ENCODE measurements at regions not wholly inside any gene's neighbourhood (a gene's known extent, or its start where the extent isn't known, plus 50 kb on each side); places are given as distances from the start of the nearest gene placed in this dataset.

- BruUV-seq (replicated peaks), result no TSS peak
- no peak overlapping the region for H3K27ac Mint-ChIP-seq (ENCODE audit: low read depth, unreplicated experiment)
- no peak for DNase-seq (ENCODE audit: unreplicated experiment)
- intact Hi-C loops (cut with micrococcal nuclease), result no loop called here
- no peak overlapping the region for H3K4me3 Mint-ChIP-seq (ENCODE audit: unreplicated experiment)
- TF ChIP-seq CTCF (IDR thresholded peaks at IDR 0.05; ENCODE audit: unreplicated experiment), result no peak
- ChIA-PET CTCF (no interaction called here), POLR2A (no interaction called here)
- peaks cover 5% of the 10 kb centered on the region for H3K4me1 Mint-ChIP-seq (ENCODE audit: insufficient read depth, unreplicated experiment)
- no peaks in the 10 kb centered on the region for H3K27me3 Mint-ChIP-seq (ENCODE audit: insufficient read depth, unreplicated experiment)
- no peaks in the 10 kb centered on the region for H3K36me3 Mint-ChIP-seq (ENCODE audit: insufficient read depth, unreplicated experiment)
- H3K9me3 Mint-ChIP-seq (ENCODE audit: unreplicated experiment), result peaks cover 26% of the 10 kb centered on the region
These were observed 1032.2 kb upstream of the SEL1L start for GRCh38 chr14:82565825-82566224.

GRCh38 chr14:82587226-82587625 is 1053.6 kb upstream of the SEL1L start:
- Mint-ChIP-seq H3K9me3 (ENCODE audit: unreplicated experiment) (no peaks in the 10 kb centered on the region), H3K4me1 (ENCODE audit: insufficient read depth, unreplicated experiment) (no peaks in the 10 kb centered on the region), H3K4me3 (ENCODE audit: unreplicated experiment) (no peak overlapping the region), H3K27me3 (ENCODE audit: insufficient read depth, unreplicated experiment) (no peaks in the 10 kb centered on the region), H3K27ac (ENCODE audit: low read depth, unreplicated experiment) (no peak overlapping the region), H3K36me3 (ENCODE audit: insufficient read depth, unreplicated experiment) (no peaks in the 10 kb centered on the region)
- no TSS peak for BruUV-seq (replicated peaks)
- DNase-seq (ENCODE audit: unreplicated experiment), result no peak
- ChIA-PET CTCF (no interaction called here), POLR2A (interaction anchor here (0.6 kb wide), 1 partner anchor 23 kb away, joined by 3 read pairs; no protein-coding TSS in a partner anchor)
- TF ChIP-seq CTCF (IDR thresholded peaks at IDR 0.05; ENCODE audit: unreplicated experiment), result no peak
- intact Hi-C loops (cut with micrococcal nuclease), result no loop called here

GRCh38 chr14:82595466-82595865 is 1061.8 kb upstream of the SEL1L start:
- no peak overlapping the region for H3K27ac Mint-ChIP-seq (ENCODE audit: low read depth, unreplicated experiment)
- no TSS peak for BruUV-seq (replicated peaks)
- intact Hi-C loops (cut with micrococcal nuclease), result no loop called here
- ChIA-PET POLR2A (no interaction called here), CTCF (interaction anchor here (0.6 kb wide), 1 partner anchor 707 kb away, joined by 3 read pairs; no protein-coding TSS in a partner anchor)
- no peaks in the 10 kb centered on the region for H3K27me3 Mint-ChIP-seq (ENCODE audit: insufficient read depth, unreplicated experiment)
- no peak for DNase-seq (ENCODE audit: unreplicated experiment)
- TF ChIP-seq CTCF (IDR thresholded peaks at IDR 0.05; ENCODE audit: unreplicated experiment), result no peak
- H3K4me3 Mint-ChIP-seq (ENCODE audit: unreplicated experiment), result no peak overlapping the region
- no peaks in the 10 kb centered on the region for H3K36me3 Mint-ChIP-seq (ENCODE audit: insufficient read depth, unreplicated experiment)
- no peaks in the 10 kb centered on the region for H3K4me1 Mint-ChIP-seq (ENCODE audit: insufficient read depth, unreplicated experiment)
- peaks cover 22% of the 10 kb centered on the region for H3K9me3 Mint-ChIP-seq (ENCODE audit: unreplicated experiment)

- TF ChIP-seq CTCF (IDR thresholded peaks at IDR 0.05; ENCODE audit: unreplicated experiment), result no peak
- POLR2A ChIA-PET, result no interaction called here
- DNase-seq (ENCODE audit: unreplicated experiment), result no peak
- no peaks in the 10 kb centered on the region for H3K36me3 Mint-ChIP-seq (ENCODE audit: insufficient read depth, unreplicated experiment)
- H3K4me3 Mint-ChIP-seq (ENCODE audit: unreplicated experiment), result no peak overlapping the region
- intact Hi-C loops (cut with micrococcal nuclease), result no loop called here
- no TSS peak for BruUV-seq (replicated peaks)
- CTCF ChIA-PET, result no interaction called here
- H3K27ac Mint-ChIP-seq (ENCODE audit: low read depth, unreplicated experiment), result no peak overlapping the region
- no peaks in the 10 kb centered on the region for H3K4me1 Mint-ChIP-seq (ENCODE audit: insufficient read depth, unreplicated experiment)
- H3K9me3 Mint-ChIP-seq (ENCODE audit: unreplicated experiment), result peaks cover 15% of the 10 kb centered on the region
- H3K27me3 Mint-ChIP-seq (ENCODE audit: insufficient read depth, unreplicated experiment), result no peaks in the 10 kb centered on the region
These were observed 1069.1 kb upstream of the SEL1L start for GRCh38 chr14:82602794-82603193.
